HL-60/S4 treated with phorbol 12-myristate 13-acetate at 8.2 ng/mL for 4 days and 3 days (cell line): ENCODE measurements at regions not wholly inside any gene's neighbourhood (a gene's known extent, or its start where the extent isn't known, plus 50 kb on each side); places are given as distances from the start of the nearest gene placed in this dataset.

ENCODE experiments used
- in situ Hi-C: fragments of 300-500 bp; cut with MboI; formaldehyde crosslinking; loops from 2 replicates; pipeline ENCODE4 v1.15.0; 2022; ENCODE audit warnings: low sequenced_read_pairs

DNA sequence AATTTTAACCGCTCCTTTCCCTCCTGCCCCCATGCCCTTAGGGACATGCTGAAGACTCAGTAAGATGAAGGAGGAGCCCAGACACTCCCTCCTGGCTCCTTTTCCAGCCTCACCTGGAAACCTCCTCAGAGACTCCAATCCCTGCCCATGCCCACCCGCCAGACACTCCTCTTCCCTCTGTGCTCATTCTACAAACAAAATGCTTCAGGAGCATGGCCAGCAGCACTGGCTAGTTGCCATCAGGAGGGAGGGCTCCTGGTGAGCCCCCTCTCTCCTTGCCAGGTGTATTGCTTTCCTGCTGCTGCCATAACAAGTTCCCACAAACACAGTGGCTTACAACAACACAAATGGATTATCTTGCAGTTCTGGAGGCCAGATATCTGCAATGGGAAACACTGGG lies 126.1 kb downstream of the PSMG1 start:
- in situ Hi-C loops: no loop called here

DNA sequence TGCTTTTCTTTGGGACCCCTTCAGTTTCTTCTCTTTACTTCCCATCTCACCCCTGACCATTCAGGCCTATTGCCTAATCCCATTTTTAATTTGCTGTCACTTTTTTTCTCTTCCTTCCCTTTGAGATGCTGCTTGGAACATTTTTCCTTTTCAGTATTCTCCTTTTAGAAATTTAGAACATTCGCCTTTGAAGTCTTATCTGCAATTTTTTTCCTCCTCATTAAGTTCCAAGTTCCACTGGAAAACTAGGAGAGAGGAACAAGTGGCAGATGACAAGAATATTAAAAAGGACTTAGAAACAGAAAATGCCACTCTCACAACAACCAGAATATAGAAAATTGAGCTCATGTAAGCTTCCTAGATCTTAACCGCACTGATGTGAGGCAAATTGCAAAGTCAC lies 126.6 kb downstream of the PSMG1 start:
- in situ Hi-C loops: no loop called here

GRCh38 chr21:39055167-39055767 lies 128.0 kb downstream of the PSMG1 start:
- in situ Hi-C loops: no loop called here

GRCh38 chr21:39054066-39054465 lies 129.2 kb downstream of the PSMG1 start:
- in situ Hi-C loops: no loop called here

- in situ Hi-C loops: no loop called here
Measured at GRCh38 chr21:39053126-39053525, 130.1 kb downstream of the PSMG1 start.

DNA sequence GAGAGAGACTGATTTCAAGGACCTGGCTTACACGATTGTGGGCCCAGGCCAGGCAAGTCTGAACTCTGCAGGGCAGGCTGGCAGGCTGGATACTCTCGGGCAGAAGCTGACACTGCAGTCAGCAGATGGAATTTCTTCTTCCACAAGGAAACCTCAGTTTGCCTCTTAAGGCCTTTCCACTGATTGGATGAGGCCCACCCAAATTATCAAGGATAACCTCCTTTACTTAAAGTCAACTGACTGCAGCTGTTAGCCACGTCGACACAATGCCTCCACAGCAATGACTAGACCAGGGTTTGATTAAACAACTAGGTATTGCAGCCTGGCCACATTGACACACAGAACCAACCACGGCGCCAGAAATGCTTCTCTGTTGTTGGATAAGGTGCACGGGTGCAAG lies 130.5 kb downstream of the PSMG1 start:
- in situ Hi-C loops: no loop called here

DNA sequence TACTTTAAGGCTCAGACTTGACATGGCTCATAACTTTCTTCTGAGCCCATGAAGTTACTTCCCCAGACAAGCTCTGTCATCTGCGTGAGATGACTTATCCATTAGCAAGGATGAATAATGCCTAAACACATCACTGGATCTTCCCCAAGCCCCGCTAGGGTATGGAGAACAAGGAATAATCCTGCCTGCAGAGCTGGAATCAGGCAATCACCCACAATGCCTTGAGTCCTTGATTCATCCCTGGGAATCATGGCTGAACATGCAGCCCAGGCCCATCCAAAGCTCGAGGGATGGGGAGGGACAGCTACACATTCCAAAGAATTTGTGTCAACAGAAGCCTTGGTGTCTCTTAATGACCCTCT lies 131.7 kb downstream of the PSMG1 start:
- in situ Hi-C loops: no loop called here

DNA sequence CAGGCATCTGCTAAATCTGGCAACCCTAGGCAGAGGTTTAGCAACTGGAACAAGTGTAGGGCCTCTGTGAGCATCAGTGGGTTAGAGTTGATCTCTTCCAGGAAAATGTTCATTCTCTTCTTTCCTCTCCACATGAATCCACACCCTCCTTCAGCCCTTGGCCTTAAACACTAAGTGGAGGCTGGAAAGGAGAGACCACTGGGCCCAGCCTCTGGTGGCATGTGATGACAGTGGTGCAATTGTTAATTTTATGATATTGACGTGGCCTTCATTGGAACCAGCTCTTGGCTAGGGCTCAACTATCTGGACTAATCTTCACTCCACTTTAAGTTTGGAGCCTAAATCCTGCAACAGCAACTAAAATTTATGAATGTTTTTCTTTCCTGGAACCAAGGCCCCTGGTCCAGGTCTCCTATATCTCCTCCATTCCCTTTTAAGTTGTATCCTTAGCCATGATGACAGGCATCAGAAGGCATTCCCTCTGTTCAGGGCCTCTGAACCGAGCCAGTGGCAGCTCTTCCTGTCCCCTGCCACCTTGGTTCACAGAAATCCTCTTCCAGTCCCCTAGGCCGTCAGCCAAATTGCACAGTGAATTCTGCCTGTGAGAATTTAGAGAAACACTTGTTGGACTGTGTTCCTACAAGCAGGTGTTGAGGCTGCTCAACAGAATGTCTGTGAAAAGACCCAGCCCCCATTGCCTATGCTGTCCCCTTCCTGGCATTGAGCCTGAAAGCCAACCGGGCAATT lies 132.2 kb downstream of the PSMG1 start:
- in situ Hi-C loops: no loop called here

DNA sequence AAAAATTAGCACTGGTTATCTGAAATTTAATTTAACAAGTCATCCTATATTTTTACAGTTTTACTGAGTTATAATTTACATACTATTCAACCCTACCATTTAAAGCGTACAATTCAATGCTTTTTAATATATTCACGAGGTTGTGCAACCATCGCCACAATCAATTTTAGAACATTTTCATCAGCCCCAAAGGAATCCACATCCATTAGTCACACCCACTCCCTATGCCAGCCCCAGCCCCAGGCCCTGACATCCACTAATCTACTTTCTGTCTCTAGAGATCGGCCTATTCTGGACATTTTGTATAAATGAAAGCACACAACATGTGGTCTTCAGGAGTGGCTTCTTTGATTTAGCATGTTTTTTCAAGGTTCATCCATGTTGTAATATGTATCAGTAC lies 134.7 kb downstream of the PSMG1 start:
- in situ Hi-C loops: no loop called here

DNA sequence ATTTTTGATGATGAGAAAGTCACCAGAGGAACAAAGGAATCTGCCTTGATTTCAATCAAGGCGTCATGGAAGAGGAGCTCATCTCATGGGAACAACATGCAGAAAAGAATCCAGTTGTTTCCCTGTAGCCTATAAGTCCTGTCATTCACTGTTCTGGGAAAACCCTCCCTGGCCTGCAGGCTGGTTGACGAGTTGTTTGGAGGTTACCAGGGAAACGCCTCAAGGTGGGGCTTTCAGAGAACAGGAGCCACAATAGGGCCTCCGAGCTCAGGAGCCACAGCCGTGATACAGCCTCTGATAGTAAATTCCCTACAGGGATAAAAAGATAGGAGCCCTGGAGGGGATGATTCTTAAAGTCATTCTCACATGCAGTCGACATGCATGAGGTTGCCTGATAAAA lies 135.2 kb downstream of the PSMG1 start:
- in situ Hi-C loops: no loop called here

DNA sequence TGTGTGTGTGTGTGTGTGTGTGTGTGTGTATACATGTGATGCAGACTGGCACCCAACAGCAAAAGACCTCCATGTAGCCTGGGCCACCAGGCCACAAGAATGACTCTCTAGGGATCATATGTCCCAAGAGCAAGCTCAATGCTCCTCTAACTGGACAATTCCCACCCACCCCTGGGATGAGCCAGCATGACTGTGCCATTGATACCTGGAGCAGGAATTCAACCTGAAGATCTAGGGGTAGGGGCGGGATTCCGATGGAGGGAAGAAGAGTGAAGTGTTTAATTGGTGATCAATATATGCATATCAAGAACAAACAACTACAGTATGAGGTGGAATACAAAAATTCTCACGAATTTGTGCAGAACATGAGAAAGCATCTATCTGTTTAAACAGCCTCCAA lies 136.2 kb downstream of the PSMG1 start:
- in situ Hi-C loops: no loop called here

DNA sequence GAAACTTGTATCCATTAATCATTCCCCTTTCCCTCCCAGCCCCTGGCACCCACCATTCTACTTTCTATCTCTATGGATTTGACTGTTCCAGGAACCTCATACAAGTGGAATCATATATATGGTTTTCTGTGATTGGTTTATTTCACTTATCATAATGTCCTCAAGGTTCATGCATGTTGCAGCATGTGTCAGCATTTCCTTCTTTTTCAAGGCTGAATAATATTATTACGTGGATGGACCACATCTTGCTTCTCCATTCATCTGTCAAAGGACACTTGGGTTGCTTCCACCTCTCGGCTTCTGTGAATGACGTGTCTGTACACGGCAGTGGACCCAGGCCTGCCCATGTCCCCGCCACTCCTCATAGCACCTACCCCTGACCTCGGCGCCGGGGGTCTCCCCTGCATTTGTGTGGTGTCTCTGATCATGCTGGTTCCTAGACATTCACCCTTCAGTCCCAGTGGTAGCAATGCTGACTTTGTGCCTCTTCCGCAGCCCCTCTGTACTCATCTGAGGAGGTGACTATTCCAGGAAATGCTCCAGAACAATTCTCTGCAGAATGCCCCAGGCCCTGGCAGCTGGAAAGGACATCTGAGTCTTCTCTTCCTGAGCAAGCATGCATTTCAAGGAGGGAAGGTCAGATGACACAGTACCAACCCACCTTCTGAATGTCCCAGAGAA lies 136.9 kb downstream of the PSMG1 start:
- in situ Hi-C loops: no loop called here

DNA sequence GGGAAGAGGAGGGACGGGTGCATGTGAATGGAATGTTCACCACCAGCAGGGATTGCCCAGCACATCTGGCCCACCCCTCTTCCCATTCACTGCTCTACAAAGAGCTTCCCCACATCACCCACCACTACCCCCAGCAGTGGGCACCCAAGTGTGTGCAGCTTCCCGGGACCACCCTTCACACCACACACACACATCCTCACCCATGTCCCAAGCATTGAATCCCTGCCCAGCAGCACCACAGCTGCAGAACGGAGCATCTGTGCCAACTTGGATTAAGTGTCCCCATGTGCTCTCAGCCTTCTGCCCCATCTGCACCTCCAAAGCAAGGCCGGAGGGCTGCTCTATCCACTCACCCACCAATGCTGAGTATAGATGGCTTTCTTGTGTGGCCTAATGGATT lies 141.4 kb downstream of the PSMG1 start:
- in situ Hi-C loops: no loop called here

DNA sequence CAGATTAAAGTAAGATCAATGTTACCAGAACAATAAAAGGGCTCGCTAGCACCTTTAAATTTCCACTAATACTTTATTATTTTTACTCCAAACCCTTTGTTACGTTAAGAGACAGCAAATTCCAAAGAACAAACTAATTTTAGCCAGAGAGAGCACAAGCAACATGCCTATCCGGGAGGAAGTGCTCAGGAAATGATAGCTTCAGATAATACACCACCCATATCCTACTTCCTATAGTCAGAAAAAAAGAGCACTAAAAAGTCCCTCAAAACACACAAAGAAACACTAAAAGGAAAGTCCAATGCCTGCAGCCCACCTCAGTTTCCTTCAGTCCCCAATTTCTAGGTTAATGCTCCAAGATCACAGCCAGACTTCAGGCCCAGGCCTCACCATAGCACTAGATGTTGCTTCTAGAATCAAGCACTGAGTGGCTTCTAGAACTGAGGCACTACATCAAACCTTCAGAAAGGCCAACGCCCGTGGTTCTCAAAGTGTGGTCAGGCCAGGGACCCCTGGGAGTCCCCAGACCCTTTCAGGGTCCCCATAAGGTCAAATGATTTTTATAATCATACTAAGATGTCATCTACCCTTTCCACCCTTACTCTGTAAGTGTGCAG lies 142.6 kb downstream of the PSMG1 start:
- in situ Hi-C loops: no loop called here

DNA sequence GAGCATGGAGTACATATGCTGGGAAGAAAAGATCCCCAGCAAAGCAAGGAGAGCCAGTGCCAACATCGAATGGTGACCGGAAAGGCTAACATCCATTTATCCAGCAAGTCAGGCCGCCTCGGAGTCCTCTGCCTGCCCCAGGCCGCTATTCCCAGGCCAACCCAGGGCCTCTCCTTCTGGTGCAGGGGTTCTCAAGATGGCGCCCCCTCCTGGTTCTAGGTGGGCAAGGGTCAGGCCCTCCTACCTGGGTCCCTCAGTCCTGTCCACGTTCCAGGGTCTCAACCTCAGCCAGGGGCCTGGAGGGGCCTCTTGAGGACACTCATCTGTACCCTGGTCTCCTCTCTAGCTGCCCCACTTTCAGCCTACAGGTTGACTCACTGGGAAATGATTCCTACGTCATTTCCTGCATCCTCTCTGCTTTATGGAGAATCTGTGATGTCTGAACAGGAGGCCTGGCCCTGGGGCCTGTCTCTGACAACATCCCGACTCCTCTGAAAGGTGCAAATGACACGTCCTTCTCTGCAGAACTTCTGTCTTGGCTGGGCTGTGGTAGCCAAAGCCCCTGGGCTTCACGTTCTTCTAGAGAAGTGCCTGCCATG lies 145.3 kb downstream of the PSMG1 start:
- in situ Hi-C loops: no loop called here

- in situ Hi-C loops: no loop called here
Measured at GRCh38 chr21:39036581-39036980, 146.7 kb downstream of the PSMG1 start.

DNA sequence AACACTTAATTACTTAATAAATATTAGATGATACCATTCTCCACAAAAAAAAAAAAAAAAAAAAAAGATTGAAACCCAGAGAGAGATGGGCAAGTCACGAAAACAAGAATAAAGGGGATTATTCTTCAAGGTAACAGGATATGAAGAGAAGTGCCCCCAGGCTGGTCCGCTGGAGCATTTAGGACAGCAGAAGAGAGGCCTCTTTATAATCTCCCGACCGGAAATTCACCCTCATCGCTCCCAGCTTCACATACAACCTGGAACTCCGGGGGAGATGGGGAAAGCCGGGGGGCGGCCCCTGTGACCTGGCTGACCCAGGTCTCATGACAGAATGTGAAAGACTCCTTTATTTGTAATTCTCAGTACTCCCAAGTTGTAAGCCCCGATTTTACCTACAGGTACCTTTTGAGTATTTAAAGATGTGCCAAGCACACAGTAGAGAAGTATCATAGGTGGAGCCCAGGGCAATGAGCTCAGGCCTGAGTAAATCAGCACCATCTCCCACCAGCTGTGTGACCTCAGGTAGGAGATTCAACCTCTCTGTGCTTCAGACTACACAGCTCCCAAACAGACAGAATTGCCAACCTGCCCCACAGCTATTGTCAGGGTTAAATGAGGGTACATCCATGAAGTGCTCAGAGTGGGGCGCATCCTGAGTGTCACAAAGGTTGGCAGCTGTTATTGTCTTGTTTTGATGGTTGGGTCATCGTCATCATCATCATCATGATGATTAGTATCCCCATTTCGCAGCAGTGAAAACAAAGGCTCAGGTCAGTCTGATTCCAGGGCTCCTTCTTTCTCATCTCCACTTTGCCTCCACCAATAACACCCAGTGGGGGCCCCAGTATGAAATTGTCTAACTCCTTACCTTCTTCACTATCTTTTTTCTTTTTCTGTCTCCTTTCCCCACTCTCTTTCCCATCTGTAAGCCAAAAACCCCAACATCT lies 148.4 kb downstream of the PSMG1 start:
- in situ Hi-C loops: no loop called here

DNA sequence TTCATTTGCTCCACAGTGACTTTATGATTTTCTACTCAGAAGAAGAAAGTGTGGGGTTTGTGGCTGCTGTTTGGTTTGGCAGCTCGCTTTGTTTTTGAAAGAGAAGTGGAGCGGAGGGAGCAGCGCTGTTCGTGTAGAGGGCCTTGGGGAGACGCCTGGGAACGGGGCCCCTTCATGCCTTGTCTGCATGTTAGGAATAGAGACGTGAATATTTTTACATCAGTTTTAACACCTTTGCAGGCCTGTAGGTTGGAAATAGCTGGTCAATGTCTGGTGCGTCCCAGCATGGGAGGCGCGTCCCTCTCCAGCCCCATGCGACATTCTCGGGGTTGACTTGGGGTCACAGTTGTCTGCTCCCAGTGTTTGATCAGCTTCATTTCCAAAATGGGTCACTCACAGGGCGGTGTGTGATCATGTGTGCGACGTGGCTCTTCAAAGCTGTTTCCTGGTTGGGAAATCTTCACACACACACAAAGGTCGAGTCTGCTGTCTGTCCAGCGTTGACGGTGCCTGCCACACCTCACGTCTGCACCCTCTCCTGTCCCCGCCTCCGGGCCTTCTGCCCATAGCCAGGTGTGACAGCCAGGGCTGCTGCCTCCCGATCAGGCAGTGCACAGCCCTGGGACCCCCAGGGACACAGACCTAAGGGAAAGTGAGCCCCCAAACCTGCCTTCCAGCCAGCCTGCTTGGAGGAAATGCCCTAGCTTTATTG lies 149.2 kb downstream of the PSMG1 start:
- in situ Hi-C loops: no loop called here

GRCh38 chr21:39029900-39030884 lies 153.1 kb downstream of the PSMG1 start:
- in situ Hi-C loops: no loop called here
